ENCODE measurements at regions not wholly inside any gene's neighbourhood (a gene's known extent, or its start where the extent isn't known, plus 50 kb on each side); places are given as distances from the start of the nearest gene placed in this dataset.

- TF ChIP-seq, protein P1, sequence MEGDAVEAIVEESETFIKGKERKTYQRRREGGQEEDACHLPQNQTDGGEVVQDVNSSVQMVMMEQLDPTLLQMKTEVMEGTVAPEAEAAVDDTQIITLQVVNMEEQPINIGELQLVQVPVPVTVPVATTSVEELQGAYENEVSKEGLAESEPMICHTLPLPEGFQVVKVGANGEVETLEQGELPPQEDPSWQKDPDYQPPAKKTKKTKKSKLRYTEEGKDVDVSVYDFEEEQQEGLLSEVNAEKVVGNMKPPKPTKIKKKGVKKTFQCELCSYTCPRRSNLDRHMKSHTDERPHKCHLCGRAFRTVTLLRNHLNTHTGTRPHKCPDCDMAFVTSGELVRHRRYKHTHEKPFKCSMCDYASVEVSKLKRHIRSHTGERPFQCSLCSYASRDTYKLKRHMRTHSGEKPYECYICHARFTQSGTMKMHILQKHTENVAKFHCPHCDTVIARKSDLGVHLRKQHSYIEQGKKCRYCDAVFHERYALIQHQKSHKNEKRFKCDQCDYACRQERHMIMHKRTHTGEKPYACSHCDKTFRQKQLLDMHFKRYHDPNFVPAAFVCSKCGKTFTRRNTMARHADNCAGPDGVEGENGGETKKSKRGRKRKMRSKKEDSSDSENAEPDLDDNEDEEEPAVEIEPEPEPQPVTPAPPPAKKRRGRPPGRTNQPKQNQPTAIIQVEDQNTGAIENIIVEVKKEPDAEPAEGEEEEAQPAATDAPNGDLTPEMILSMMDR (IDR thresholded peaks at IDR 0.05), result no peak
- TF ChIP-seq POLR2A (IDR thresholded peaks at IDR 0.05), result no peak
Observed at GRCh38 chr11:112481893-112482292, 221.2 kb upstream of the PLET1 start.

Data from ovary (tissue), 3 donors.